ENCODE measurements at regions not wholly inside any gene's neighbourhood (a gene's known extent, or its start where the extent isn't known, plus 50 kb on each side); places are given as distances from the start of the nearest gene placed in this dataset.
"Not testable (repeated sequence)": the region's sequence is repeated elsewhere in the genome, so short reads cannot be mapped to it uniquely, and the experiment has no call there.

DNA sequence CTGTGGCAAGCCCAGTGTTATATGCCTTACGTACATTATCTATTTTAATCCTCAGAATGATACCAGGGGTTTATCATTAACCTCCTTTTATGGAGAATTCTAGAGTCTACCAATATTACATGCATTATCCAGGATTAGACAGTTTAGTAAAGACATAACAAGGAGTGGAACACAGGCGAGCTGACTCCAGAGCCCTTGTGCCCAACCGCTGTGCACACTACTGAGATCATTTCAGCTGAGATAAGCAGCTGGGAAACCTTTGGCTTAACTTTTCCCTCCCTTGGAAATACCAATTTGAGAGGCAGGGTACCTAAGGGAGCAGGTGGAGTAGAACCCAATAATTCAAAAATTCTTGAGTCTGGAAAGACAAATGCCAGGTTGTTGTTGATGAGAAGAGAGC is 59.8 kb upstream of the ATP1B1 start:
- Histone ChIP-seq H3K9me3 (ENCODE audit: control insufficient read depth in 2 of 3, low read length in 3 of 3) (no peaks in the 10 kb centered on the region), H3K27ac (ENCODE audit: low read depth, low read length) (no peak overlapping the region), H3K36me3 (ENCODE audit: control insufficient read depth in 2 of 3, insufficient read depth in 3 of 3, low read length in 3 of 3) (no peaks in the 10 kb centered on the region), H3K27me3 (ENCODE audit: control insufficient read depth in 2 of 2, insufficient read depth in 2 of 2, low read length in 2 of 2) (no peaks in the 10 kb centered on the region), H3K4me3 (ENCODE audit: low read length) (no peak overlapping the region), H3K4me1 (ENCODE audit: control insufficient read depth in 2 of 2, insufficient read depth in 2 of 2, low read length in 2 of 2) (peaks cover 16 to 30% of the 10 kb centered on the region in 2 donors)
- H3K27ac Mint-ChIP-seq = peak overlapping the region in 2 of 9 donors; percentile 33 to 85
- H3K4me3 Mint-ChIP-seq = peak overlapping the region in 1 of 10 donors; percentile 23
- peaks cover 26 to 70% (median 48%) of the 10 kb centered on the region in 7 donors for H3K4me1 Mint-ChIP-seq
- no peaks in the 10 kb centered on the region for H3K27me3 Mint-ChIP-seq
- intact Hi-C loops (cut with micrococcal nuclease) = no loop called here
- ChIA-PET POLR2A (no interaction called here), CTCF (no interaction called here)
- DNase-seq (no peak), ATAC-seq (no peak)
- H3K36me3 Mint-ChIP-seq = peaks cover 0 to 36% (median 0%) of the 10 kb centered on the region in 5 donors
- peaks cover 0 to 13% (median 0%) of the 10 kb centered on the region in 11 donors for H3K9me3 Mint-ChIP-seq

DNA sequence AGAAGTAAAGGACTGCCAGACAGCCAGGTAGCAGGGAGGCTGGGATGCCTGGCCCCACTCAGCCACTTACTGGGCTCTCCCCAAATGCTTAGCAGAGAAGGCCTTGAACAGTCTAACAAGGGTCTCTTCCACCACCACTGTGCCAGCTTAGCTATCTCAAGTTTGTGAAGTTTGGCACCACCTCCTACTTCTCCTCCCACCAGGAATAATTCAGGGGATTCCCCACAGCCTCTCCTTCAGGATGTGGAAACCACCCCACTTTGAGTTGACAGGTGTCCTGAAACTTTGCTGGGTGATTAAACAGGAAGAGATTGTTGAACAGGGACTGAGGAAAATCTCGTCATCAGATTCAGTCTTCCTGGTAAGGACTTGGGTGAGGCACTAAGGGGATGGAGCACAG is 59.4 kb upstream of the ATP1B1 start:
- no peak overlapping the region for H3K27ac ChIP-seq (ENCODE audit: low read depth, low read length)
- Mint-ChIP-seq H3K36me3 (peaks cover 0 to 33% (median 0%) of the 10 kb centered on the region in 5 donors), H3K4me3 (no peak overlapping the region), H3K4me1 (peaks cover 26 to 70% (median 45%) of the 10 kb centered on the region in 7 donors), H3K27me3 (no peaks in the 10 kb centered on the region), H3K27ac (peak overlapping the region in 1 of 9 donors; percentile 85), H3K9me3 (peaks cover 0 to 11% (median 0%) of the 10 kb centered on the region in 11 donors)
- no peak overlapping the region for H3K4me3 ChIP-seq (ENCODE audit: low read length)
- H3K4me1 ChIP-seq (ENCODE audit: control insufficient read depth in 2 of 2, insufficient read depth in 2 of 2, low read length in 2 of 2) = peaks cover 16 to 30% of the 10 kb centered on the region in 2 donors
- no peaks in the 10 kb centered on the region for H3K27me3 ChIP-seq (ENCODE audit: control insufficient read depth in 2 of 2, insufficient read depth in 2 of 2, low read length in 2 of 2)
- peak in 1 of 9 donors; percentile 24 for DNase-seq
- no peaks in the 10 kb centered on the region for H3K9me3 ChIP-seq (ENCODE audit: control insufficient read depth in 2 of 3, low read length in 3 of 3)
- CTCF ChIA-PET = no interaction called here
- no peaks in the 10 kb centered on the region for H3K36me3 ChIP-seq (ENCODE audit: control insufficient read depth in 2 of 3, insufficient read depth in 3 of 3, low read length in 3 of 3)
- POLR2A ChIA-PET = no interaction called here
- intact Hi-C loops (cut with micrococcal nuclease) = no loop called here
- ATAC-seq = no peak

DNA sequence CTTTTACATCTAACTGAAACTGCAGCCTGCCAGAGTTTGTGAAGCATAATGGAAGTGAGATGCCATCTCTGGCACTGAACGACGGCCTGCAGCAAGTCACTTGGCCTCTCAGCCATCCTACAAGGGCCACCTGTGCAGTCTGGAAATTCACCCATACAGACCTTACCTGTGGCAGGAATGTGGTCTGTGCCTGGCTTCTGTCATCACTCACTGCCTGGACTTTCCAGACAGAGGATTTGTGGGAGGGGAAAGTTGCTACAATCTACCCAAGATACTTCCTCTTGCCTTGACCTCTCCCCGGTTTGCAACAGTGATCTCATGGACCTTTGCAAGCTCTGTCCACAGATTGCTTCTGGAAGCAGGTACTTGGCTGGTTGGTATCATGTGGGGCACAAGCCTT is 58.4 kb upstream of the ATP1B1 start:
- no peak overlapping the region for H3K4me3 Mint-ChIP-seq
- Histone ChIP-seq H3K36me3 (ENCODE audit: control insufficient read depth in 2 of 3, insufficient read depth in 3 of 3, low read length in 3 of 3) (no peaks in the 10 kb centered on the region), H3K9me3 (ENCODE audit: control insufficient read depth in 2 of 3, low read length in 3 of 3) (no peaks in the 10 kb centered on the region), H3K27ac (ENCODE audit: low read depth, low read length) (no peak overlapping the region), H3K4me1 (ENCODE audit: control insufficient read depth in 2 of 2, insufficient read depth in 2 of 2, low read length in 2 of 2) (peaks cover 16 to 29% of the 10 kb centered on the region in 2 donors), H3K4me3 (ENCODE audit: low read length) (no peak overlapping the region), H3K27me3 (ENCODE audit: control insufficient read depth in 2 of 2, insufficient read depth in 2 of 2, low read length in 2 of 2) (no peaks in the 10 kb centered on the region)
- DNase-seq (no peak), ATAC-seq (no peak)
- peaks cover 0 to 26% (median 0%) of the 10 kb centered on the region in 5 donors for H3K36me3 Mint-ChIP-seq
- POLR2A ChIA-PET = no interaction called here
- intact Hi-C loops (cut with micrococcal nuclease) = no loop called here
- H3K27ac Mint-ChIP-seq = no peak overlapping the region
- peaks cover 22 to 67% (median 37%) of the 10 kb centered on the region in 7 donors for H3K4me1 Mint-ChIP-seq
- H3K27me3 Mint-ChIP-seq = no peaks in the 10 kb centered on the region
- CTCF ChIA-PET = no interaction called here
- H3K9me3 Mint-ChIP-seq = peaks cover 0 to 8% (median 0%) of the 10 kb centered on the region in 11 donors

DNA sequence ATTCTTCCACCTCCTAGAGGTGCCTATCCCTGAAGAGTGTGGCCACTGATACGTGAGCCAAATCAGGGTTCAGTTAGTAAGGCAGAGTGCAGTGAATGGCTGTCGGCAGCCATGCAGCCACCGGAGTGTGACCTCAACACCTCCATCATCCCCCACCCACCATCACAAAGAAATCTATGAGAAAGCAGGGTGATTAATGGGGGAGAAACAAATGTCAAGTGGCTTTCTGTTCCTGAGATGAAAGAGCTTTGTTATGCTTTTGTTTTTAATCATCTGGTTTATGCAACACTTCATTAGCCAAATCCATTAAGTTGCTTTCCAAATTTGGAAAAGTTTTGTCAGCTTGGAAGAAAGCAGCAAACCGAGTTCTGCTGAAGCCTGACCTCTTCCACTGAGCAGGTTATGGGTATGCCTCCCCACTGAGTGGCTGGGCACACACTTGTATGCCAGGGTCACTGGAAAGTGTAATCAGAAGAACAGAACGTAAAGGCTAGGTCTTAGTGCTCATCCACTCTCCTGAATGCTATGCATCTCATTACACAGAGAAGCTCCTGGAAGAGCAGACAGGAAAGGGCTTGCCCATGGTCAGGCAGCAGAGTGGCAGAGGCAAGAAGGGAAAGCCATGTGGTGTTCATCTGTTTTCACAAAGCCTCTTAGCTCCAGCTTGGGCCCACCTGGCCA is 57.1 kb upstream of the ATP1B1 start:
- Mint-ChIP-seq H3K4me3 (peak overlapping the region in 1 of 10 donors; percentile 24), H3K27me3 (peaks cover 0 to 6% (median 2%) of the 10 kb centered on the region in 5 donors), H3K9me3 (peaks cover 0 to 5% (median 0%) of the 10 kb centered on the region in 11 donors), H3K27ac (peak overlapping the region in 4 of 9 donors; percentile 34 to 89 (median 40)), H3K36me3 (peaks cover 0 to 17% (median 0%) of the 10 kb centered on the region in 5 donors), H3K4me1 (peaks cover 11 to 53% (median 24%) of the 10 kb centered on the region in 7 donors)
- intact Hi-C loops (cut with micrococcal nuclease) = no loop called here
- H3K4me1 ChIP-seq (ENCODE audit: control insufficient read depth in 2 of 2, insufficient read depth in 2 of 2, low read length in 2 of 2) = peaks cover 7 to 16% of the 10 kb centered on the region in 2 donors
- DNase-seq = peak in 1 of 9 donors; percentile 43
- no peak overlapping the region for H3K4me3 ChIP-seq (ENCODE audit: low read length)
- ChIA-PET CTCF (no interaction called here), POLR2A (no interaction called here)
- H3K36me3 ChIP-seq (ENCODE audit: control insufficient read depth in 2 of 3, insufficient read depth in 3 of 3, low read length in 3 of 3) = no peaks in the 10 kb centered on the region
- no peaks in the 10 kb centered on the region for H3K27me3 ChIP-seq (ENCODE audit: control insufficient read depth in 2 of 2, insufficient read depth in 2 of 2, low read length in 2 of 2)
- ATAC-seq = no peak
- H3K27ac ChIP-seq (ENCODE audit: low read depth, low read length) = no peak overlapping the region
- H3K9me3 ChIP-seq (ENCODE audit: control insufficient read depth in 2 of 3, low read length in 3 of 3) = no peaks in the 10 kb centered on the region

DNA sequence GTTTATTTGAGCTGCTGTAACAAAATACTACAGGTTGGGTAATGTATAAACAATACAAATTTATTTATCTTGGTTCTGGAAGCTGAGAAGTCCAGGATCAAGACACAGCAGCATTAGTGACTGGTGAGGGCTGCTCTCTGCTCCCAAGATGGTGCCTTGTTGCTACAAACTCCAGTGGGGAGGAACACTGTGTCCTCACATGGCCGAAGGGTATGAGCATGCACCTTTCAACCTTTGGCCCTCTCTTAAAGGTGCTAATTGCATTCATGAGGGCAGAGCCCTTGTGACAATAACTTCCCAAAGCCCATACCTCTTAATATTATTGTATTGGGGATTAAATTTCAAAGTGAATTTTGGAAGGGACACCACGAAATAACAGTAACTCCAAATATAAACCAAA is 55.3 kb upstream of the ATP1B1 start:
- no peak overlapping the region for H3K4me3 Mint-ChIP-seq
- Histone ChIP-seq H3K27me3 (ENCODE audit: control insufficient read depth in 2 of 2, insufficient read depth in 2 of 2, low read length in 2 of 2) (no peaks in the 10 kb centered on the region), H3K36me3 (ENCODE audit: control insufficient read depth in 2 of 3, insufficient read depth in 3 of 3, low read length in 3 of 3) (no peaks in the 10 kb centered on the region), H3K4me3 (ENCODE audit: low read length) (no peak overlapping the region), H3K9me3 (ENCODE audit: control insufficient read depth in 2 of 3, low read length in 3 of 3) (no peaks in the 10 kb centered on the region), H3K27ac (ENCODE audit: low read depth, low read length) (no peak overlapping the region), H3K4me1 (ENCODE audit: control insufficient read depth in 2 of 2, insufficient read depth in 2 of 2, low read length in 2 of 2) (no peaks in the 10 kb centered on the region)
- H3K4me1 Mint-ChIP-seq = peaks cover 0 to 37% (median 8%) of the 10 kb centered on the region in 7 donors
- ChIA-PET POLR2A (no interaction called here), CTCF (no interaction called here)
- no peak for DNase-seq
- H3K27ac Mint-ChIP-seq = no peak overlapping the region
- H3K36me3 Mint-ChIP-seq = peaks cover 0 to 9% (median 0%) of the 10 kb centered on the region in 5 donors
- H3K27me3 Mint-ChIP-seq = peaks cover 0 to 6% (median 2%) of the 10 kb centered on the region in 5 donors
- peaks cover 0 to 3% (median 0%) of the 10 kb centered on the region in 11 donors for H3K9me3 Mint-ChIP-seq
- ATAC-seq = no peak
- intact Hi-C loops (cut with micrococcal nuclease) = no loop called here

DNA sequence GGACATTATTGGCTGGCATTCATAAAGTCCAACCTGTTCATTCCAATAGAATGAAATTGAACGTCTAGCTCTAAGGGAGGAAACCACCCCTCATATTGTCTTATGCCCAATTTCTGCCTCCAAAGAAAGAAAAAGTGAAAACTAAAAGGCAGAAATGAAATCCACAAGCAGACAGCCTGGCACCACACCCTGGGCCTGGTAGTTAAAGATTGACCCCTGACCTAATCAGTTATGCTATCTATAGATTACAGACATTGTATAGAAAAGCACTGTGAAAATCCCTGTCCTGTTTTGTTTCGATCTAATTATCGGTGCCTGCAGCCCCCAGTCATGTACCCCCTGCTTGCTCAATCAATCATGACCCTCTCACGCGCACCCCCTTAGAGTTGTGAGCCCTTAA is 54.3 kb upstream of the ATP1B1 start:
- H3K4me1 ChIP-seq (ENCODE audit: control insufficient read depth in 2 of 2, insufficient read depth in 2 of 2, low read length in 2 of 2); H3K9me3 ChIP-seq (ENCODE audit: control insufficient read depth in 2 of 3, low read length in 3 of 3); POLR2A ChIA-PET; H3K36me3 Mint-ChIP-seq; H3K27ac Mint-ChIP-seq; CTCF ChIA-PET; H3K27me3 Mint-ChIP-seq; H3K4me3 ChIP-seq (ENCODE audit: low read length); H3K9me3 Mint-ChIP-seq; H3K4me3 Mint-ChIP-seq; DNase-seq; intact Hi-C loops (cut with micrococcal nuclease); H3K27me3 ChIP-seq (ENCODE audit: control insufficient read depth in 2 of 2, insufficient read depth in 2 of 2, low read length in 2 of 2); H3K27ac ChIP-seq (ENCODE audit: low read depth, low read length); H3K36me3 ChIP-seq (ENCODE audit: control insufficient read depth in 2 of 3, insufficient read depth in 3 of 3, low read length in 3 of 3); ATAC-seq: not testable (repeated sequence)
- peaks cover 0 to 27% (median 5%) of the 10 kb centered on the region in 7 donors for H3K4me1 Mint-ChIP-seq

DNA sequence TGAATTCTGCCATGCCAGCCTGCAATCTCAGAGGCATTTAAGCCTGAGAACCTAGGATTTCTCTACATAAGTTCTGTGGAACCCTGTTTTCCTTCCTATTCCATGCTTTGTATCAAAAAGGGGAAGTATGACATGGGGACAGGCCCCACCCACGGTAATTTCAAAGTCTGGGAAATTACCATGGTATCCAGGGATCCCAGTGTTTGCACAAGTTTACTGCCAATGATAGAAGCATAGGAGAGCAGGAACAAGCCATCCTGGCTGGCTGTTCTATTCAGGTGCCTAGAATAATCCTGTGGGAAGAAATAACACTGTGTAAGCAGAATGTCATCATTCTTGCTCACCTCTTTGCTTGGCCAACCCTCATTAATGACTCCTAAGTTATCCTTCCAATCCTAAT is 53.8 kb upstream of the ATP1B1 start:
- ATAC-seq = no peak
- Mint-ChIP-seq H3K27me3 (peaks cover 0 to 6% (median 2%) of the 10 kb centered on the region in 5 donors), H3K27ac (no peak overlapping the region), H3K9me3 (peaks cover 0 to 6% (median 0%) of the 10 kb centered on the region in 11 donors), H3K4me3 (no peak overlapping the region), H3K4me1 (peaks cover 0 to 22% (median 5%) of the 10 kb centered on the region in 7 donors), H3K36me3 (peaks cover 0 to 3% (median 0%) of the 10 kb centered on the region in 5 donors)
- no peak for DNase-seq
- Histone ChIP-seq H3K4me3 (ENCODE audit: low read length) (no peak overlapping the region), H3K27me3 (ENCODE audit: control insufficient read depth in 2 of 2, insufficient read depth in 2 of 2, low read length in 2 of 2) (no peaks in the 10 kb centered on the region), H3K9me3 (ENCODE audit: control insufficient read depth in 2 of 3, low read length in 3 of 3) (no peaks in the 10 kb centered on the region), H3K4me1 (ENCODE audit: control insufficient read depth in 2 of 2, insufficient read depth in 2 of 2, low read length in 2 of 2) (no peaks in the 10 kb centered on the region), H3K27ac (ENCODE audit: low read depth, low read length) (no peak overlapping the region), H3K36me3 (ENCODE audit: control insufficient read depth in 2 of 3, insufficient read depth in 3 of 3, low read length in 3 of 3) (no peaks in the 10 kb centered on the region)
- ChIA-PET CTCF (no interaction called here), POLR2A (no interaction called here)
- intact Hi-C loops (cut with micrococcal nuclease) = no loop called here

Measured in naive thymus-derived CD4-positive, alpha-beta T cell (primary cell).